PC-3 (cell line): ENCODE measurements at regions not wholly inside any gene's neighbourhood (a gene's known extent, or its start where the extent isn't known, plus 50 kb on each side); places are given as distances from the start of the nearest gene placed in this dataset.

Source experiments
- ATAC-seq: fragments of 200-7000 bp; cut with Tn5 transposase; 2 replicates; pipeline ENCODE4 v1.9.1; 2020; ENCODE audit warnings: mild to moderate bottlenecking, moderate library complexity
- BruUV-seq: library from RNA; stranded (reverse); fragments of 400-500 nt; replicated peaks from 2 replicates; lab custom pipeline; 2021; lab: Mats Ljungman, UMichigan
- CTCF ChIA-PET: fragments of 300-600 bp; sonication (Branson Sonifier 250); formaldehyde crosslinking; loops from one replicate; lab custom pipeline; 2022; ENCODE audit warnings: antibody characterized with exemption; lab: Charles Lee
- POLR2A ChIA-PET: fragments of 300-600 bp; sonication (Branson Sonifier 250); formaldehyde crosslinking; loops from one replicate; lab custom pipeline; 2022; ENCODE audit warnings: antibody characterized with exemption; ENCODE audit not compliant: unreplicated experiment; lab: Charles Lee
- DNase-seq: peaks from one replicate; pipeline ENCODE4 v3.0.0-alpha.2; 2015
- H2AFZ ChIP-seq: fragments of 300-600 bp; sonication (generic); 2 replicates; pipeline ENCODE4 v1.6.0; 2016; ENCODE audit warnings: antibody characterized with exemption, low read length
- H3F3A ChIP-seq: fragments of 300-600 bp; sonication (generic); one replicate; pipeline ENCODE4 v1.6.0; 2017; ENCODE audit warnings: antibody characterized with exemption, low read length, control low read depth, mild to moderate bottlenecking; ENCODE audit not compliant: unreplicated experiment
- H3K27ac ChIP-seq: fragments of 300-600 bp; sonication (generic); 2 replicates; pipeline ENCODE4 v1.5.1; 2016; ENCODE audit warnings: mild to moderate bottlenecking, low read length
- H3K27me3 ChIP-seq: fragments of 300-600 bp; sonication (generic); 2 replicates; pipeline ENCODE4 v1.6.1; 2016; ENCODE audit warnings: low read length, mixed read lengths
- H3K36me3 ChIP-seq: fragments of 300-600 bp; sonication (generic); 2 replicates; pipeline ENCODE4 v1.6.1; 2016; ENCODE audit warnings: low read depth, mixed run types, low read length, mixed read lengths
- H3K4me1 ChIP-seq: fragments of 300-600 bp; sonication (generic); 2 replicates; pipeline ENCODE4 v1.5.1; 2016; ENCODE audit warnings: low read length; ENCODE audit not compliant: insufficient read depth
- H3K4me2 ChIP-seq: fragments of 300-600 bp; sonication (generic); 2 replicates; pipeline ENCODE4 v1.6.0; 2016; ENCODE audit warnings: low read length
- H3K4me3 ChIP-seq: fragments of 300-600 bp; sonication (generic); 2 replicates; pipeline ENCODE4 v1.5.1; 2016; ENCODE audit warnings: mild to moderate bottlenecking, low read length, mixed read lengths
- H3K79me2 ChIP-seq: fragments of 300-600 bp; sonication (generic); 2 replicates; pipeline ENCODE4 v1.6.1; 2017; ENCODE audit warnings: low read length, mixed read lengths
- H3K9ac ChIP-seq: fragments of 300-600 bp; sonication (generic); 2 replicates; pipeline ENCODE4 v1.6.0; 2016; ENCODE audit warnings: mild to moderate bottlenecking, low read length
- H3K9me2 ChIP-seq: fragments of 300-600 bp; sonication (generic); replicated peaks from 2 replicates; pipeline ENCODE4 v1.6.1; 2016; ENCODE audit warnings: mixed run types, low read length, mixed read lengths
- H3K9me3 ChIP-seq: fragments of 300-600 bp; sonication (generic); 2 replicates; pipeline ENCODE4 v1.6.1; 2016; ENCODE audit warnings: low read length, mixed read lengths
- H4K20me1 ChIP-seq: fragments of 300-600 bp; sonication (generic); 2 replicates; pipeline ENCODE4 v1.6.1; 2016; ENCODE audit warnings: low read length, mixed read lengths
- CTCF ChIP-seq: fragments of 300-600 bp; sonication (generic); conservative IDR thresholded peaks from 2 replicates; pipeline ENCODE4 v1.5.1; 2017; ENCODE audit warnings: antibody characterized with exemption, low read depth, mild to moderate bottlenecking, low read length
- EZH2 ChIP-seq: fragments of 300-600 bp; sonication (generic); IDR thresholded peaks from one replicate; pipeline ENCODE4 v1.6.1; 2017; ENCODE audit warnings: antibody characterized with exemption, mild to moderate bottlenecking, low read length; ENCODE audit not compliant: unreplicated experiment
- EZH2phosphoT487 ChIP-seq: fragments of 300-600 bp; sonication (generic); IDR thresholded peaks from 2 replicates; pipeline ENCODE4 v1.6.1; 2018; ENCODE audit warnings: mild to moderate bottlenecking, antibody characterized with exemption, low read length, borderline replicate concordance
- intact Hi-C: fragments of 100-400 bp; cut with micrococcal nuclease; formaldehyde crosslinking; loops from 2 replicates; pipeline ENCODE4 v1.9.0; 2023

GRCh38 chr5:4005335-4005734 lies 409.7 kb downstream of the IRX1 start:
- Histone ChIP-seq H3K27ac (no peak overlapping the region), H3K9me2 (no peaks in the 10 kb centered on the region)
- intact Hi-C loops: no loop called here

GRCh38 chr5:4007001-4007400 lies 411.4 kb downstream of the IRX1 start:
- Histone ChIP-seq H3K9ac (no peak overlapping the region), H3K9me2 (no peaks in the 10 kb centered on the region), H3K4me2 (no peak overlapping the region), H3F3A (no peaks in the 10 kb centered on the region), H4K20me1 (no peaks in the 10 kb centered on the region), H3K27ac (no peak overlapping the region), H3K36me3 (no peaks in the 10 kb centered on the region), H3K4me1 (no peaks in the 10 kb centered on the region), H3K4me3 (no peak overlapping the region), H3K27me3 (no peaks in the 10 kb centered on the region), H2AFZ (no peak overlapping the region), H3K79me2 (no peaks in the 10 kb centered on the region), H3K9me3 (0 out of 2 replicates have a peak, but pooled peaks cover 4% of the 10 kb centered on the region)
- ATAC-seq: no peak
- TF ChIP-seq EZH2phosphoT487: no peak
- TF ChIP-seq CTCF: no peak
- no peak for TF ChIP-seq EZH2
- ChIA-PET POLR2A (no interaction called here), CTCF (no interaction called here)
- BruUV-seq: no TSS peak
- intact Hi-C loops: no loop called here
- DNase-seq: no peak

More at GRCh38 chr5:4005335-4005734, 409.7 kb downstream of the IRX1 start:
- Histone ChIP-seq H3F3A (no peaks in the 10 kb centered on the region), H3K4me3 (no peak overlapping the region), H3K4me2 (no peak overlapping the region), H3K9ac (no peak overlapping the region), H3K36me3 (no peaks in the 10 kb centered on the region), H3K79me2 (no peaks in the 10 kb centered on the region), H3K4me1 (no peaks in the 10 kb centered on the region), H4K20me1 (no peaks in the 10 kb centered on the region), H3K9me3 (peaks cover 9% of the 10 kb centered on the region; the same call in 1 of the 2 replicates), H2AFZ (no peak overlapping the region), H3K27me3 (no peaks in the 10 kb centered on the region)
- ChIA-PET CTCF (no interaction called here), POLR2A (no interaction called here)
- no TSS peak for BruUV-seq
- TF ChIP-seq EZH2 (no peak), EZH2phosphoT487 (no peak), CTCF (no peak)
- ATAC-seq (no peak), DNase-seq (no peak)

- H3F3A ChIP-seq: no peaks in the 10 kb centered on the region
- H4K20me1 ChIP-seq: no peaks in the 10 kb centered on the region
- H3K4me3 ChIP-seq: no peak overlapping the region
- ATAC-seq (no peak), DNase-seq (no peak)
- BruUV-seq: no TSS peak
- intact Hi-C loops: no loop called here
- H3K9me2 ChIP-seq: no peaks in the 10 kb centered on the region
- H3K4me1 ChIP-seq: no peaks in the 10 kb centered on the region
- H2AFZ ChIP-seq: no peak overlapping the region
- H3K27me3 ChIP-seq: no peaks in the 10 kb centered on the region
- H3K4me2 ChIP-seq: no peak overlapping the region
- TF ChIP-seq CTCF (no peak), EZH2phosphoT487 (no peak), EZH2 (no peak)
- H3K9ac ChIP-seq: no peak overlapping the region
- H3K9me3 ChIP-seq: no peaks in the 10 kb centered on the region
- ChIA-PET POLR2A (no interaction called here), CTCF (no interaction called here)
- no peak overlapping the region for H3K27ac ChIP-seq
- H3K79me2 ChIP-seq: no peaks in the 10 kb centered on the region
- no peaks in the 10 kb centered on the region for H3K36me3 ChIP-seq
Observed at GRCh38 chr5:4011943-4012342, 416.3 kb downstream of the IRX1 start.
